GM18505 (cell line): ENCODE measurements at regions not wholly inside any gene's neighbourhood (a gene's known extent, or its start where the extent isn't known, plus 50 kb on each side); places are given as distances from the start of the nearest gene placed in this dataset.

ENCODE experiments used
- ATAC-seq: cut with Tn5 transposase; IDR thresholded peaks from one replicate; pipeline ENCODE4 v1.9.1; 2021; ENCODE audit not compliant: unreplicated experiment
- POLR2A ChIP-seq: IDR thresholded peaks from 4 replicates; pipeline ENCODE4 v1.6.1; 2011; ENCODE audit warnings: borderline replicate concordance; ENCODE audit not compliant: insufficient read depth, insufficient read length; ENCODE audit errors: extremely low read depth

DNA sequence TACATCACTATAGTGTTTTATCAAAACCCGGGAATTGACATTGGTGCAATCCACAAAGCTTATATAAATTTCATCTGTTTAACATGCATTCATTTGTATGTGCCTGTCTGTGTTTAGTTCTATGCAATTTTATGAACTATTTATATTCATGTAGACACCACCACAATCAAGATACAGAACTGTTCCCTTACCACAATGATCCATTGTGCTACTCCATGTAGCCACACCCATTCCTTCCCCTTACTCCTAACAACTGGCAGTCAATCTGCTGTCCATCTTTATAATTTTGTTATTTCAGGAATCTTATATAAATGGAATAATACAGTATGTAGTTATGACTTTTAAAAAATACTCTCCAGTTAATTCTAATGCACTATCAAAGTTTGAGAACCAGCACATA, 389.5 kb downstream of the HTR1A start:
- ATAC-seq: no peak
- TF ChIP-seq POLR2A: no peak

DNA sequence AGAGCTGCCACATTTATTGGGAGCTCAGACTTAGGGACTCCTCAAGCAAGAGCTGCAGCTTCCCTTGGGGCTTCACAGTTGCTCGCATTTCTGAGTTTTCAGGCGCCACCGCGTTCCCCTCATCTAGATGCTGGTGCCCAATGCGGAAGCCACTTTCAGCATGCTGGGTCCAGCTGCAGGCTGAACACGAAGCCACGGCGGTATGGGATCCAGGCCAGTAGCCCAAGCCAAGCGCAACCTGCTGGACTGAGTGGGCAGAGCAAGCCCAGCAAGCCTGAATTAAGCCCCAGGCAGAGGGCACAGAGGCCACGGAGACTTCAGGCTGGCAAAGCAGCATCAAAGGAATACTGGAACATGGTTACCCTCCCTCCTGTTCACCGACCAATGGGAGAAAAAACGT, 391.5 kb downstream of the HTR1A start:
- TF ChIP-seq POLR2A: no peak
- ATAC-seq: no peak

DNA sequence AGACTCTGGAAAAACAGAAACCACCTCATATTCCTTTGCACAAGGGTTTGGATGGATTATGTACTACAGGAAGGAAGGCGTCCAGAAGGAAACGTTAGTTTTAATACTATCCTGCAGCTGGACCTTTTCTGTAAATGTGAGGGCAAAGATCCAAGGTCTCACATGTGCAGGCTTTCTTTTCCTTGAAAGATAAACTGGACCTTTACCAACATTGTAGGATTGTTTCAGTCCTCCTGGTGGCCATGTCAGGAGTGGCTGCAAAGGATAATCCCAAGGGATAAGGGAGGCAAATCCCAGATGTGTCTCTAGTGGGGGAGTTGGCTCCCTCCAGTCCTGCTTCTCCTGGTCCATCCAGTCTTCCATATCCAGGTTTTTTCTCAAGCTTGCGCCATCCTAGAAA, 397.5 kb downstream of the HTR1A start:
- no peak for TF ChIP-seq POLR2A
- no peak for ATAC-seq

DNA sequence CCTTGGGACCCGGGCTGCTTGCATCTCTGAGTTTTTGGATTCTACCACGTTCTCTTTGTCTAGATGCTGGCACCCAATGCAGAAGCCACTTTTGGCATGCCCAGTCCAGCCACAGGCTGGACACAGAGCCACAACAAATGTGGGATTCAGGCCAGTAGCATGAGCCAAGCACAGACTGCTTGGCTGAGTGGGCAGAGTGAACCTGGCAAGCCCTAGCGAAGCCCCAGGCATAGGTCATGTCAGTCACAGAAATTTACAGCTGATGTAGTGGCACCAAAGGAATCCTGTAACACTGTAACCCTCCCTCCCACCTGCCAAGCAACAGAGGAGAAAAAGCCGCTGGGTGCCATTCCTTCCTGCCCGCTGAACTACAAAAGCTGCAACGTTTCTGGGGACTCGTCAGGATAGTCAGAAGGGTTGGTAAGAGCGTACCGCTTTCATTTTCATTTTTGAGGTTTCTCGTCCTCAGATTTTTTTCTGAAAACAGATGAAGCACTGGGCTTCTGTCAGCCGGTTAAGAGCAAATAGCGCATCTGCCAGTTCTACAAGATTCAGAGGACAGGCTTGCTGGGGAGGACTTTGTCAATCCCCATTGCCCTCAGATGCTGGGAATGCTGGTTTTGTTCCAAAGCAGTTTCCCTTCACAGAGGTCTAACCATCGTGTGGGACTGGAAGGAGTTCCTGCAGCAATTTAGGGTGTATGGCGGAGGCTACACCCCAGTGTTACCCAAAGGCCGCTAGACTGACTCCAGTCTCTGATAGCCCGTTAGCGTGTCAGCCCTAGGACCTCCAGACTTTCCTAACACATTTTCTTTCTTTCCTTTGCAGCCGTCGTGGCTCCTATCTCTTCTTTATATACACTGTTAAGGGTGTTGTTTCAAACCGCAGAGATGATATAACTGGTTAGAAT, 399.0 kb downstream of the HTR1A start:
- TF ChIP-seq POLR2A: no peak
- ATAC-seq: no peak

DNA sequence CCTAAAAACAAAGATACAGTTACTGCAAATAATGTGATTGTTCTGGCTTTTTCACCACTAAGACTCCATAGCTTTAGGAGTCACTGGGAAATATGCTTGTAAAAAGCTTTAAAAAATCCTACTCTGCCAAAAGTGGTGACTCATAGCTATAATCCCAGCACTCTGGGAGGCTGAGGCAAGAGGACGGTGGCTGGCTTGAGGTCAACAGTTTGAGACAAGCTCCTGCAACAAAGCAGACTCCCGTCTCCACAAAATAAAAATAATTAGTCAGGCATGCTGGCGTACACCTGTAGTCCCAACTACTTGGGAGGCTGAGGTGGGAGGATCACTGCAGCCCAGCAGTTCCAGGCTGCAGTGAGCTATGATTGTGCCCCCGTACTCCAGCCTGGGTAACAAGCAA, 406.4 kb downstream of the HTR1A start:
- ATAC-seq: no peak
- TF ChIP-seq POLR2A: no peak

DNA sequence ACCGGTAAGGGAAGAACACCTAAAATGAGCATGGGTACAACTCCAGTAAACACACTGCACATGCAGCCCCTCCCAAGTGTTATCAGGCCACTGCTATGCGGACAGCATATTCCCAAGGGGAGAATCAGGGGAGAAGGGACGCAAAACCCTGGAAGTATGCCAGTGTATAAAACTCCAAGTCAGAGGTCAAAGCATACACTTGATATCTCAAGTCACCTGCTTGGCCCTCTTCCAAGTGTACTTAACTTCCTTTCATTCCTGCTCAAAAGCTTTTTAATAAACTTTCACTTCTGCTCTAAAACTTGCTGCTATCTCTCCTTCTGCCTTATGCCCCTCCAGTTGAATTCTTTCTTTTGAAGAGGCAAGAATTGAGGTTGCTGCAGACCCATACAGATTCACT, 408.1 kb downstream of the HTR1A start:
- no peak for TF ChIP-seq POLR2A
- ATAC-seq: no peak

DNA sequence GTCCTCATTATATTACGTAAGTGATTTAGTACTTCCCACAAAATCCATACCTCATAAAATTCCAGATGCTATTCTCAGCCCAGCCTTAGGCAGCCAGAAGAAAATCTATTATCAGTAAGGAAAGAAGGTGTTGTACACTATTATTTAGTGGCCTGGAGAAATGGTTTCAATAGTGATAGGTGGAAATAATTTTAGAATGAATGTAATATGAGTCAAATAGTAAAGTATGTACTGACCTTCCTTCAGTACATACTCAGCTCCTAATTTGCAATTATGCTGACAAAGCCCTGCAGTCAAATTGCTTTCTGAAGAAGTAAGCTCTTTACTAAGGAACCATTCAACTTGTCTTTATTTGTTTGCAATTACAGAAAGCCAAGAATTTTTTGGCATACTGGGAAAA, 409.2 kb downstream of the HTR1A start:
- ATAC-seq: no peak
- TF ChIP-seq POLR2A: no peak

DNA sequence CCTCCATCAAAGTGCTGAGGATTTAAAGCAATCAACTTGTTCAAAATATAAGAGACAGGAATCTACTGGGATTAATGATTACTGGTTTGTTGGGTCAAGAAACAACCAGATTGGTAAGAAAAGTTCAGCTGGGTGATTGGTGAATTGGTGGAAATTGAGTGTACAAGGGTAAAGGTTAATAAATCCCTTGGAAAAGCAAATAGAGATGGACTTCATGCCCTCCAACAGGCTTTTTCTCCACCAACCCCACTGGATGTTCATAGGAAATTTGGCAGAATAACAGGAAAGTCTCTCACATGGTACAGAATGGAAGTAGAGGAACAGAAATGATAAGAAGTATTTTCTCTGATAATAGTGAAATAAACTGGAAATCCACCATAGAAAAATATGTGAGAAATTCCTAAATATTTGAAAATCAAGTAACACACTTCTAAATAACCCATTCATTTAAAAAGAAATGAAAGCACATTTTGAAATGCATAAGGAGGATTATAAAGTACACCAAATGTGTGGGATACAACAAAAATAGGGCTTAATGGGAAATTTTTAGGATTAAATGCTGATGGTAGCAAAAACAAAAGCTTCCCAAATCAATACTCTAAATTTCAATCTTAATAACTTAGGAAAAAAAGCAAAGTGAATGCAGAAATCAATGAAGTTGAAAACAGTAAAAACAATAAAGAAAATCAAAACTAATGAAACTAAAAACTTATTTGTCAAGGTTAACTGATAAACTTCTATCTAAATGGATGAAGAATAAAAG, 426.2 kb downstream of the HTR1A start:
- TF ChIP-seq POLR2A: no peak
- ATAC-seq: no peak

DNA sequence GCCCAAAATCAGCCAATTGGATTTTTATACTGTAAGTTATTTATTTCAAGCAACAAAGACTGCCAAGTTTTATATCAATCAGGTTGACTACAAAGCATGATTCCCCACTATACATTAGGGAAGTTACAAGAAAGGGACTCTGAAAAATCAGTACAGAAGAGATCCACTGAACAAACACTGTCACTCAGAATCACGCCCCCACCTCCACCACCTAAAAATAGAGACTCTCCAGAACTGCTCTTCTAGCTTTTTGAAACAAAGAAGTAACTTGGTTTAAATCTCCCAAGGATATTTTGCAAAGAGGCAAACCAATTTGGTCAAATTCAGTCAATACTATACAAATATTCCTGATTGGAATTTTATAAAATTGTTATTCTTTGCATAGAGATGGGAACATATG, 438.0 kb downstream of the HTR1A start:
- TF ChIP-seq POLR2A: no peak
- no peak for ATAC-seq

DNA sequence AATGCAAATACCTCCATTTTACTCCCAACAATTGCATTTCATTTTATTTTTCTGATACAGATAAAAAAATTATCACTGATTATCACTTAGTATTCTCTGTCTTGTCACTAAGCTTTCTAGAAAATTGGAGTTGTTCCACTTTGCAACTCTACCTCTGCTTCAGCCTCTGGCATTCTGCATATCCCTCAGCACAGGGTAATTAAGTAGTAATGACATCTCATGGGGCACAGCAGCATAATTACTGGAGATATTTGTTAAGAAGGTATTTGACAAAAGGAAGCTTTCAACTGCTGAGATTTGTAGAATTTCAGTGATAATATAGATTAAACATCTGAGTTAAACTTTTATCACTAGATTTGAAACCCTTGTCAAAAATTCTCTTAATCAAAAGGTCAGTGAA, 446.2 kb downstream of the HTR1A start:
- no peak for TF ChIP-seq POLR2A
- no peak for ATAC-seq

DNA sequence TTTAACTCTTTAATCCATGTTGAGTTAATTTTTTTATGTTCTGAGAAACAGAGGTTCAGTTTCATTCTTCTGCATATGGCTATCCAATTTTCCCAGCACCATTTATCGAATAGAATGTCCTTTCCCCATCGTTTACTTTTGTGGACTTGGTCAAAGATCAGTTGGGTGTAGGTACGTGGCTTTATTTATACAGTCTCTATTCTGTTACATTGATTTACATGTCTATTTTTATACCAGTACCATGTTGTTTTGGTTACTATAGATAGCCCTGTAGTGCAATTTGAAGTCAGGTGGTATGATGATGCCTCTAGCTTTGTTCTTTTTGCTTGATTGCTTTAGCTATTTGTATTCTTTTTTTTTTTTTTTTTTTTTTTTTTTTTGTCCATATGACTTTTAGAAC, 462.0 kb downstream of the HTR1A start:
- no peak for ATAC-seq
- TF ChIP-seq POLR2A: no peak

DNA sequence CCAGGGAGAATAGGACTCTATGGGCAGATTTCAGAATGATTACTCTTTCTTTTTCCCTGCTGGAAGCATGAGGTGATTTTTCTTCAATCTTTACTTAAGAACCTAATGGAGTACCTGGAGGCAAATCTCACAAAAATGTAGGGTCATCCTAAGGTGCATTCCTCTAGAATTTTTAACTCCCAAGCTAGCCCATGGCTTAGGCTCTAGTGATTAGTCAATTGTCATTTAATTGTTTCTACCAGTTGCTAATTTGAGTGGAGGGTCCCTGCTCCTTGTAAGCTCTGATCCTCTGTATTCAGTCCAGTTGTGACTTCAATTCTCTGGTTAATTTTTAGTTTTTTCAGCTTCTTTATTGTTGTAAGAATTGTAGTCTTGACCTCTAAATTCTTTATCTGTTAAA, 467.0 kb downstream of the HTR1A start:
- no peak for ATAC-seq
- TF ChIP-seq POLR2A: no peak

DNA sequence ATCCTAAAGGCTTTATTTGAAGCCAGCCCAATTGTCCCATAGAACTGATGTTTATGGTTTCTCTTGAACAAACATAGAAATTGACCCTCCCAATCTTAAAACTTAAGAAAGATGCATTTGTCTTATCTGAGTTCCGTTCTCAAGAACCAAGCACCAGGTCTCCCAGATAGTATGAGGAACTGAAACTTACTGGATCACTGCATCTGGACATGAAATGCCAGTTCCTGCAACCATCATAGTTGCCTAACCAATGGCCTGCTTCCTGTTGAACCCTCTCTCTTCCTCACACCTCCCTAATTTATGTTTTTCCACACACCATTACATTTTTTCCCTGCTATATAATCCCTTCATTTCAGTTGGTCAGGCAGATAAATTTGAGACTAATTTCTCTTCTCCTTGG, 478.9 kb downstream of the HTR1A start:
- no peak for ATAC-seq
- no peak for TF ChIP-seq POLR2A
